CD4-positive, alpha-beta memory T cell (primary cell): ENCODE measurements at regions not wholly inside any gene's neighbourhood (a gene's known extent, or its start where the extent isn't known, plus 50 kb on each side); places are given as distances from the start of the nearest gene placed in this dataset.

ENCODE experiments used
- CTCF ChIA-PET: fragments of 350-600 bp; sonication (Branson Sonifier 250); formaldehyde crosslinking; loops from one replicate; lab custom pipeline; 2021; ENCODE audit warnings: inconsistent platforms; ENCODE audit not compliant: partially characterized antibody; lab: Charles Lee
- POLR2A ChIA-PET: fragments of 350-600 bp; sonication (Branson Sonifier 250); formaldehyde crosslinking; loops from one replicate; lab custom pipeline; 2021; ENCODE audit not compliant: partially characterized antibody; lab: Charles Lee
- DNase-seq, 5 donors: peaks; one replicate each; pipeline versions ENCODE4 v3.0.0 to v3.0.0-alpha.2; 2020 to 2022; ENCODE audit warnings: mixed read lengths in 1 of 5
- H3K27ac ChIP-seq: one replicate; pipeline ENCODE4 v1.7.0; 2013; ENCODE audit warnings: low read depth, low read length
- H3K27me3 ChIP-seq: 2 replicates; pipeline ENCODE4 v1.7.0; 2013; ENCODE audit warnings: mild to moderate bottlenecking, low read length, moderate library complexity; ENCODE audit not compliant: insufficient read depth
- H3K36me3 ChIP-seq: 2 replicates; pipeline ENCODE4 v1.7.0; 2013; ENCODE audit warnings: mild to moderate bottlenecking, low read length, moderate library complexity; ENCODE audit not compliant: insufficient read depth
- H3K4me1 ChIP-seq: 2 replicates; pipeline ENCODE4 v1.7.0; 2013; ENCODE audit warnings: mild to moderate bottlenecking, low read length, moderate library complexity; ENCODE audit not compliant: insufficient read depth
- H3K4me3 ChIP-seq, 2 donors: one replicate each; pipeline ENCODE4 v1.7.0; 2013; ENCODE audit warnings: low read length in 2 of 2, mild to moderate bottlenecking in 1 of 2
- H3K9me3 ChIP-seq, 2 donors: one replicate each; pipeline ENCODE4 v1.7.0; 2013; ENCODE audit warnings: low read length in 2 of 2, control low read depth in 1 of 2; ENCODE audit not compliant: control insufficient read depth in 1 of 2
- H3K27ac Mint-ChIP-seq, 7 donors: one replicate each; pipeline ENCODE4 v1.8.0; 2020 to 2021; ENCODE audit warnings: mixed read lengths in 7 of 7, mild to moderate bottlenecking in 6 of 7, inconsistent platforms in 3 of 7, moderate library complexity in 3 of 7
- H3K27me3 Mint-ChIP-seq, 2 donors: one replicate each; pipeline ENCODE4 v1.8.0; 2020 to 2021; ENCODE audit warnings: mixed read lengths in 2 of 2
- H3K36me3 Mint-ChIP-seq, 2 donors: one replicate each; pipeline ENCODE4 v1.8.0; 2020 to 2021; ENCODE audit warnings: mixed read lengths in 2 of 2, inconsistent platforms in 1 of 2, mild to moderate bottlenecking in 1 of 2
- H3K4me1 Mint-ChIP-seq, 4 donors: one replicate each; pipeline ENCODE4 v1.8.0; 2020 to 2021; ENCODE audit warnings: mixed read lengths in 4 of 4, mild to moderate bottlenecking in 1 of 4
- H3K4me3 Mint-ChIP-seq, 8 donors: one replicate each; pipeline ENCODE4 v1.8.0; 2020 to 2021; ENCODE audit warnings: mixed read lengths in 8 of 8, mild to moderate bottlenecking in 7 of 8, moderate library complexity in 6 of 8, inconsistent platforms in 3 of 8
- H3K9me3 Mint-ChIP-seq, 8 donors: one replicate each; pipeline ENCODE4 v1.8.0; 2020 to 2021; ENCODE audit warnings: mixed read lengths in 8 of 8, mild to moderate bottlenecking in 5 of 8, inconsistent platforms in 3 of 8, moderate library complexity in 1 of 8
- intact Hi-C: fragments of 100-400 bp; cut with micrococcal nuclease; formaldehyde crosslinking; loops from one replicate; pipeline ENCODE4 v1.15.1; 2023

GRCh38 chr18:62450546-62451410 lies 72.0 kb upstream of the ZCCHC2 start:
- H3K36me3 Mint-ChIP-seq = no peaks in the 10 kb centered on the region
- no peak overlapping the region for H3K4me3 Mint-ChIP-seq
- CTCF ChIA-PET = no interaction called here
- intact Hi-C loops = no loop called here
- H3K27me3 Mint-ChIP-seq = peaks cover 10 to 16% of the 10 kb centered on the region in 2 donors
- Histone ChIP-seq H3K27me3 (no peaks in the 10 kb centered on the region), H3K36me3 (no peaks in the 10 kb centered on the region), H3K4me1 (no peaks in the 10 kb centered on the region), H3K27ac (no peak overlapping the region), H3K9me3 (no peaks in the 10 kb centered on the region), H3K4me3 (no peak overlapping the region)
- H3K27ac Mint-ChIP-seq = peak overlapping the region in 1 of 7 donors; percentile 55
- POLR2A ChIA-PET = no interaction called here
- H3K4me1 Mint-ChIP-seq = peaks cover 3 to 5% (median 4%) of the 10 kb centered on the region in 4 donors
- H3K9me3 Mint-ChIP-seq = peaks cover 0 to 3% (median 0%) of the 10 kb centered on the region in 8 donors
- DNase-seq = no peak

- CTCF ChIA-PET = no interaction called here
- no peak overlapping the region for H3K27ac ChIP-seq
These were observed 70.5 kb upstream of the ZCCHC2 start for GRCh38 chr18:62452280-62452831.

GRCh38 chr18:62453864-62454263 lies 69.0 kb upstream of the ZCCHC2 start:
- no peaks in the 10 kb centered on the region for H3K36me3 Mint-ChIP-seq
- no peaks in the 10 kb centered on the region for H3K27me3 ChIP-seq
- H3K27me3 Mint-ChIP-seq = peaks cover 10 to 16% of the 10 kb centered on the region in 2 donors
- no peak overlapping the region for H3K4me3 Mint-ChIP-seq
- no peak overlapping the region for H3K27ac Mint-ChIP-seq
- peaks cover 0 to 3% (median 0%) of the 10 kb centered on the region in 8 donors for H3K9me3 Mint-ChIP-seq
- peaks cover 3 to 5% (median 4%) of the 10 kb centered on the region in 4 donors for H3K4me1 Mint-ChIP-seq
- no peak overlapping the region for H3K4me3 ChIP-seq
- no peaks in the 10 kb centered on the region for H3K9me3 ChIP-seq
- H3K4me1 ChIP-seq = no peaks in the 10 kb centered on the region
- ChIA-PET POLR2A (no interaction called here), CTCF (interaction anchor here (0.7 to 2.0 kb wide), 3 partner anchors 24 to 130 kb away, joined by 3 to 5 read pairs (median 4); no protein-coding TSS in a partner anchor)
- intact Hi-C loops = no loop called here
- no peak overlapping the region for H3K27ac ChIP-seq
- DNase-seq = no peak
- no peaks in the 10 kb centered on the region for H3K36me3 ChIP-seq

More at GRCh38 chr18:62452280-62452831, 70.5 kb upstream of the ZCCHC2 start:
- POLR2A ChIA-PET = no interaction called here
- Histone ChIP-seq H3K4me1 (no peaks in the 10 kb centered on the region), H3K9me3 (no peaks in the 10 kb centered on the region), H3K4me3 (no peak overlapping the region), H3K36me3 (no peaks in the 10 kb centered on the region), H3K27me3 (no peaks in the 10 kb centered on the region)
- H3K36me3 Mint-ChIP-seq = no peaks in the 10 kb centered on the region
- H3K27ac Mint-ChIP-seq = no peak overlapping the region
- DNase-seq = no peak
- peaks cover 10 to 16% of the 10 kb centered on the region in 2 donors for H3K27me3 Mint-ChIP-seq
- H3K9me3 Mint-ChIP-seq = peaks cover 0 to 3% (median 0%) of the 10 kb centered on the region in 8 donors
- intact Hi-C loops = no loop called here
- peak overlapping the region in 1 of 8 donors; percentile 41 for H3K4me3 Mint-ChIP-seq
- peaks cover 3 to 5% (median 4%) of the 10 kb centered on the region in 4 donors for H3K4me1 Mint-ChIP-seq

- Mint-ChIP-seq H3K4me3 (no peak overlapping the region), H3K36me3 (no peaks in the 10 kb centered on the region), H3K27me3 (peaks cover 11 to 14% of the 10 kb centered on the region in 2 donors), H3K27ac (no peak overlapping the region), H3K9me3 (peaks cover 0 to 3% (median 0%) of the 10 kb centered on the region in 8 donors), H3K4me1 (peaks cover 3 to 5% (median 4%) of the 10 kb centered on the region in 4 donors)
- intact Hi-C loops = no loop called here
- Histone ChIP-seq H3K27ac (no peak overlapping the region), H3K27me3 (no peaks in the 10 kb centered on the region), H3K4me1 (no peaks in the 10 kb centered on the region), H3K9me3 (no peaks in the 10 kb centered on the region), H3K4me3 (no peak overlapping the region), H3K36me3 (no peaks in the 10 kb centered on the region)
- no peak for DNase-seq
- CTCF ChIA-PET = interaction anchor here (0.7 to 2.0 kb wide), 4 partner anchors 25 to 129 kb away, joined by 3 to 5 read pairs (median 4); no protein-coding TSS in a partner anchor
- POLR2A ChIA-PET = interaction anchor here (0.7 kb wide), 1 partner anchor 10 kb away, joined by 3 read pairs; no protein-coding TSS in a partner anchor
These were observed 68.3 kb upstream of the ZCCHC2 start for GRCh38 chr18:62454527-62454926.

GRCh38 chr18:62455222-62455621 lies 67.6 kb upstream of the ZCCHC2 start:
- intact Hi-C loops = no loop called here
- Histone ChIP-seq H3K36me3 (no peaks in the 10 kb centered on the region), H3K27ac (no peak overlapping the region), H3K9me3 (no peaks in the 10 kb centered on the region), H3K27me3 (no peaks in the 10 kb centered on the region), H3K4me1 (no peaks in the 10 kb centered on the region), H3K4me3 (no peak overlapping the region)
- peaks cover 3 to 5% (median 4%) of the 10 kb centered on the region in 4 donors for H3K4me1 Mint-ChIP-seq
- peaks cover 9 to 14% of the 10 kb centered on the region in 2 donors for H3K27me3 Mint-ChIP-seq
- H3K36me3 Mint-ChIP-seq = no peaks in the 10 kb centered on the region
- no peak for DNase-seq
- ChIA-PET CTCF (interaction anchor here (1.1 to 2.0 kb wide), 2 partner anchors 29 to 128 kb away, joined by 4 to 5 read pairs; no protein-coding TSS in a partner anchor), POLR2A (interaction anchor here (0.7 kb wide), 1 partner anchor 9 kb away, joined by 3 read pairs; no protein-coding TSS in a partner anchor)
- no peaks in the 10 kb centered on the region for H3K9me3 Mint-ChIP-seq
- H3K4me3 Mint-ChIP-seq = no peak overlapping the region
- H3K27ac Mint-ChIP-seq = no peak overlapping the region

GRCh38 chr18:62457877-62458276 lies 64.9 kb upstream of the ZCCHC2 start:
- Histone ChIP-seq H3K4me3 (no peak overlapping the region), H3K4me1 (no peaks in the 10 kb centered on the region), H3K27me3 (no peaks in the 10 kb centered on the region), H3K9me3 (no peaks in the 10 kb centered on the region), H3K27ac (no peak overlapping the region), H3K36me3 (no peaks in the 10 kb centered on the region)
- no peak overlapping the region for H3K4me3 Mint-ChIP-seq
- no peak for DNase-seq
- H3K4me1 Mint-ChIP-seq = peaks cover 0 to 4% (median 2%) of the 10 kb centered on the region in 4 donors
- no peaks in the 10 kb centered on the region for H3K36me3 Mint-ChIP-seq
- intact Hi-C loops = no loop called here
- ChIA-PET CTCF (interaction anchor here (1.2 to 1.7 kb wide), 2 partner anchors 113 to 121 kb away, joined by 3 to 5 read pairs; no protein-coding TSS in a partner anchor), POLR2A (no interaction called here)
- H3K27me3 Mint-ChIP-seq = peaks cover 9 to 14% of the 10 kb centered on the region in 2 donors
- no peaks in the 10 kb centered on the region for H3K9me3 Mint-ChIP-seq
- no peak overlapping the region for H3K27ac Mint-ChIP-seq

- H3K9me3 Mint-ChIP-seq = no peaks in the 10 kb centered on the region
These were observed 64.5 kb upstream of the ZCCHC2 start for GRCh38 chr18:62458346-62458745.

More at GRCh38 chr18:62458346-62458745, 64.5 kb upstream of the ZCCHC2 start:
- CTCF ChIA-PET = interaction anchor here (1.2 to 1.7 kb wide), 4 partner anchors 33 to 125 kb away, joined by 3 to 5 read pairs (median 4); no protein-coding TSS in a partner anchor
- intact Hi-C loops = no loop called here
- Histone ChIP-seq H3K4me3 (no peak overlapping the region), H3K27me3 (no peaks in the 10 kb centered on the region), H3K27ac (no peak overlapping the region), H3K4me1 (no peaks in the 10 kb centered on the region), H3K9me3 (no peaks in the 10 kb centered on the region), H3K36me3 (no peaks in the 10 kb centered on the region)
- peaks cover 0 to 4% (median 1%) of the 10 kb centered on the region in 4 donors for H3K4me1 Mint-ChIP-seq
- H3K27ac Mint-ChIP-seq = no peak overlapping the region
- H3K36me3 Mint-ChIP-seq = no peaks in the 10 kb centered on the region
- peaks cover 9 to 13% of the 10 kb centered on the region in 2 donors for H3K27me3 Mint-ChIP-seq
- no peak for DNase-seq
- H3K4me3 Mint-ChIP-seq = no peak overlapping the region
- POLR2A ChIA-PET = no interaction called here
